ENCODE measurements at regions not wholly inside any gene's neighbourhood (a gene's known extent, or its start where the extent isn't known, plus 50 kb on each side); places are given as distances from the start of the nearest gene placed in this dataset.

GRCh38 chr16:85440744-85441143 is 172.4 kb upstream of the GSE1 start:
- Histone ChIP-seq H3K36me3 (peaks cover 0 to 11% (median 0%) of the 10 kb centered on the region in 3 donors), H3K27me3 (no peaks in the 10 kb centered on the region), H3K27ac (no peak overlapping the region), H3K9me3 (no peaks in the 10 kb centered on the region), H3K4me1 (peaks cover 0 to 21% (median 19%) of the 10 kb centered on the region in 4 donors), H3K4me3 (no peak overlapping the region)
- 91 to 92% methylated on average over 16 of the region's 16 CpGs for WGBS, 2 donors
- TF ChIP-seq EP300 (IDR thresholded peaks at IDR 0.05) (no peak), CTCF (IDR thresholded peaks at IDR 0.05) (no peak), POLR2A (IDR thresholded peaks at IDR 0.05) (no peak)
- DNase-seq (ENCODE audit: low spot score in 2 of 2) = no peak

GRCh38 chr16:85441189-85441889 is 171.8 kb upstream of the GSE1 start:
- Histone ChIP-seq H3K9me3 (no peaks in the 10 kb centered on the region), H3K4me1 (peaks cover 0 to 16% (median 14%) of the 10 kb centered on the region in 4 donors), H3K4me3 (no peak overlapping the region), H3K27me3 (no peaks in the 10 kb centered on the region), H3K27ac (no peak overlapping the region), H3K36me3 (peaks cover 0 to 11% (median 0%) of the 10 kb centered on the region in 3 donors)
- no peak for DNase-seq (ENCODE audit: low spot score in 2 of 2)
- WGBS, 2 donors = 93 to 94% methylated on average over 13 to 14 of the region's 15 CpGs
- TF ChIP-seq POLR2A (IDR thresholded peaks at IDR 0.05) = no peak
- no peak for TF ChIP-seq EP300 (IDR thresholded peaks at IDR 0.05)

GRCh38 chr16:85441890-85442670 is 171.0 kb upstream of the GSE1 start:
- Histone ChIP-seq H3K4me3 (no peak overlapping the region), H3K27ac (no peak overlapping the region), H3K4me1 (peaks cover 0 to 9% (median 7%) of the 10 kb centered on the region in 4 donors), H3K9me3 (no peaks in the 10 kb centered on the region), H3K27me3 (no peaks in the 10 kb centered on the region), H3K36me3 (peaks cover 0 to 11% (median 0%) of the 10 kb centered on the region in 3 donors)
- TF ChIP-seq EP300 (IDR thresholded peaks at IDR 0.05) (no peak), CTCF (IDR thresholded peaks at IDR 0.05) (no peak), POLR2A (IDR thresholded peaks at IDR 0.05) (no peak)
- WGBS, 2 donors = 92% methylated on average over 12 of the region's 12 CpGs
- DNase-seq (ENCODE audit: low spot score in 2 of 2) = no peak

GRCh38 chr16:85443116-85443515 is 170.0 kb upstream of the GSE1 start:
- TF ChIP-seq CTCF (IDR thresholded peaks at IDR 0.05) (no peak), EP300 (IDR thresholded peaks at IDR 0.05) (no peak), POLR2A (IDR thresholded peaks at IDR 0.05) (no peak)
- H3K27me3 ChIP-seq = no peaks in the 10 kb centered on the region
- H3K4me3 ChIP-seq = no peak overlapping the region
- peaks cover 0 to 4% (median under 1%) of the 10 kb centered on the region in 4 donors for H3K4me1 ChIP-seq
- peaks cover 0 to 11% (median 0%) of the 10 kb centered on the region in 3 donors for H3K36me3 ChIP-seq
- WGBS, 2 donors = 86 to 91% methylated on average over 11 of the region's 11 CpGs
- DNase-seq (ENCODE audit: low spot score in 2 of 2) = no peak
- no peak overlapping the region for H3K27ac ChIP-seq
- no peaks in the 10 kb centered on the region for H3K9me3 ChIP-seq

GRCh38 chr16:85443531-85443930 is 169.6 kb upstream of the GSE1 start:
- DNase-seq (ENCODE audit: low spot score in 2 of 2) = no peak
- peaks cover 0 to 9% (median 3%) of the 10 kb centered on the region in 4 donors for H3K4me1 ChIP-seq
- peaks cover 0 to 11% (median 0%) of the 10 kb centered on the region in 3 donors for H3K36me3 ChIP-seq
- H3K4me3 ChIP-seq = no peak overlapping the region
- H3K27me3 ChIP-seq = no peaks in the 10 kb centered on the region
- TF ChIP-seq POLR2A (IDR thresholded peaks at IDR 0.05) (no peak), EP300 (IDR thresholded peaks at IDR 0.05) (no peak), CTCF (IDR thresholded peaks at IDR 0.05) (no peak)
- H3K27ac ChIP-seq = no peak overlapping the region
- 88 to 93% methylated on average over 15 of the region's 15 CpGs for WGBS, 2 donors
- H3K9me3 ChIP-seq = no peaks in the 10 kb centered on the region
